DND-41 (cell line): ENCODE measurements at regions not wholly inside any gene's neighbourhood (a gene's known extent, or its start where the extent isn't known, plus 50 kb on each side); places are given as distances from the start of the nearest gene placed in this dataset.

Experiments
- CTCF ChIP-seq: IDR thresholded peaks from 2 replicates; pipeline ENCODE4 v1.5.1; 2012; ENCODE audit warnings: borderline replicate concordance, low read length, moderate library complexity, mild to moderate bottlenecking; ENCODE audit not compliant: poor library complexity, severe bottlenecking; ENCODE audit errors: extremely low read depth
- EZH2 ChIP-seq: IDR thresholded peaks from 3 replicates; pipeline ENCODE4 v1.6.1; 2012; ENCODE audit warnings: borderline replicate concordance, low read depth, mild to moderate bottlenecking, moderate library complexity, low read length, inconsistent platforms; ENCODE audit not compliant: severe bottlenecking

- TF ChIP-seq CTCF (no peak), EZH2 (no peak)
Measured at GRCh38 chr19:30932854-30933253, 416.4 kb downstream of the TSHZ3 start.
